IMR-90 (cell line): ENCODE measurements at regions not wholly inside any gene's neighbourhood (a gene's known extent, or its start where the extent isn't known, plus 50 kb on each side); places are given as distances from the start of the nearest gene placed in this dataset.

Source experiments
- ATAC-seq: fragments of 200-7000 bp; cut with Tn5 transposase; 2 replicates; pipeline ENCODE4 v1.9.1; 2020; ENCODE audit warnings: low read depth, mild to moderate bottlenecking, moderate library complexity
- BruUV-seq: library from RNA; stranded (reverse); fragments of 400-500 nt; replicated peaks from 2 replicates; lab custom pipeline; 2021; lab: Mats Ljungman, UMichigan
- CTCF ChIA-PET: fragments of 300-600 bp; formaldehyde crosslinking; extraction: SDS; loops from one replicate; lab custom pipeline; 2021; ENCODE audit warnings: antibody characterized with exemption; lab: Yijun Ruan, JAX
- POLR2A ChIA-PET: fragments of 300-600 bp; sonication (Branson Sonifier 250); formaldehyde crosslinking; loops from one replicate; lab custom pipeline; 2022; ENCODE audit warnings: antibody characterized with exemption; ENCODE audit not compliant: unreplicated experiment; lab: Charles Lee
- DNase-seq: peaks from one replicate; pipeline ENCODE4 v3.0.0; 2013
- H2AFZ ChIP-seq: replicated peaks from 2 replicates; pipeline ENCODE3; 2013; ENCODE audit warnings: low read length, mild to moderate bottlenecking; ENCODE audit not compliant: poor library complexity
- H2AK5ac ChIP-seq: 2 replicates; pipeline ENCODE4 v1.6.1; 2013; ENCODE audit warnings: low read depth, low read length, inconsistent platforms
- H2AK9ac ChIP-seq: replicated peaks from 2 replicates; pipeline ENCODE3; 2013; ENCODE audit warnings: mild to moderate bottlenecking, low read depth, low read length, moderate library complexity; ENCODE audit not compliant: poor library complexity
- H2BK120ac ChIP-seq: 2 replicates; pipeline ENCODE4 v1.6.1; 2013; ENCODE audit warnings: low read depth, low read length, inconsistent platforms
- H2BK15ac ChIP-seq: 3 replicates; pipeline ENCODE4 v1.6.1; 2013; ENCODE audit warnings: low read depth, low read length, inconsistent platforms
- H2BK20ac ChIP-seq: 2 replicates; pipeline ENCODE4 v1.6.1; 2013; ENCODE audit warnings: low read depth, mild to moderate bottlenecking, inconsistent platforms, low read length, moderate library complexity
- H2BK5ac ChIP-seq: 2 replicates; pipeline ENCODE4 v1.6.1; 2013; ENCODE audit warnings: mild to moderate bottlenecking, low read depth, low read length, inconsistent platforms; ENCODE audit not compliant: poor library complexity, severe bottlenecking
- H3K14ac ChIP-seq: replicated peaks from 2 replicates; pipeline ENCODE4 v1.6.1; 2013; ENCODE audit warnings: low read depth, low read length, inconsistent platforms
- H3K18ac ChIP-seq: 2 replicates; pipeline ENCODE4 v1.6.1; 2013; ENCODE audit warnings: low read depth, low read length, control low read depth
- H3K23ac ChIP-seq: 2 replicates; pipeline ENCODE4 v1.6.1; 2013; ENCODE audit warnings: low read depth, low read length, inconsistent platforms
- H3K27ac ChIP-seq: 2 replicates; pipeline ENCODE4 v1.5.1; 2013; ENCODE audit warnings: mild to moderate bottlenecking, control low read depth, low read length; ENCODE audit not compliant: insufficient read depth
- H3K27me3 ChIP-seq: 2 replicates; pipeline ENCODE4 v1.6.1; 2013; ENCODE audit warnings: low read length; ENCODE audit not compliant: control insufficient read depth, insufficient read depth
- H3K36me3 ChIP-seq: 2 replicates; pipeline ENCODE4 v1.6.1; 2013; ENCODE audit warnings: low read length, mixed read lengths; ENCODE audit not compliant: control insufficient read depth, insufficient read depth
- H3K4ac ChIP-seq: 2 replicates; pipeline ENCODE4 v1.6.1; 2013; ENCODE audit warnings: low read depth, low read length, inconsistent platforms
- H3K4me1 ChIP-seq: 2 replicates; pipeline ENCODE4 v1.6.1; 2013; ENCODE audit warnings: low read length, mixed read lengths; ENCODE audit not compliant: control insufficient read depth, insufficient read depth
- H3K4me2 ChIP-seq: 2 replicates; pipeline ENCODE4 v1.6.1; 2013; ENCODE audit warnings: low read depth, mild to moderate bottlenecking, control low read depth, low read length, moderate library complexity
- H3K4me3 ChIP-seq: 2 replicates; pipeline ENCODE4 v1.5.1; 2013; ENCODE audit warnings: low read depth, mild to moderate bottlenecking, control low read depth, low read length, moderate library complexity; ENCODE audit not compliant: insufficient read depth
- H3K56ac ChIP-seq: 2 replicates; pipeline ENCODE4 v1.6.1; 2013; ENCODE audit warnings: low read length, inconsistent platforms; ENCODE audit not compliant: insufficient read depth; ENCODE audit errors: extremely low read depth
- H3K79me1 ChIP-seq, 2 experiments: 2 replicates each; pipeline ENCODE4 v1.6.1; 2013; ENCODE audit warnings: low read length in 2 of 2, inconsistent platforms in 1 of 2, low read depth in 1 of 2
- H3K9ac ChIP-seq: 2 replicates; pipeline ENCODE4 v1.6.1; 2013; ENCODE audit warnings: low read depth, low read length, control low read depth
- H3K9me1 ChIP-seq: 2 replicates; pipeline ENCODE4 v1.6.1; 2013; ENCODE audit warnings: low read length, inconsistent platforms; ENCODE audit not compliant: insufficient read depth
- H3K9me3 ChIP-seq: 2 replicates; pipeline ENCODE4 v1.6.1; 2013; ENCODE audit warnings: low read length; ENCODE audit not compliant: control insufficient read depth, insufficient read depth
- H4K20me1 ChIP-seq: 2 replicates; pipeline ENCODE4 v1.6.1; 2013; ENCODE audit warnings: low read length, inconsistent platforms; ENCODE audit not compliant: insufficient read depth
- H4K5ac ChIP-seq: 2 replicates; pipeline ENCODE4 v1.6.1; 2013; ENCODE audit warnings: mild to moderate bottlenecking, low read depth, low read length, control low read depth
- H4K8ac ChIP-seq, 2 experiments: 2 replicates each; pipeline ENCODE4 v1.6.1; 2013; ENCODE audit warnings: low read depth in 2 of 2, low read length in 2 of 2, control low read depth in 1 of 2, inconsistent platforms in 1 of 2
- H4K91ac ChIP-seq: 2 replicates; pipeline ENCODE4 v1.6.1; 2013; ENCODE audit warnings: low read depth, low read length, inconsistent platforms; ENCODE audit not compliant: insufficient read depth
- BHLHE40 ChIP-seq: fragments of 150-350 bp; IDR thresholded peaks from 2 replicates; pipeline ENCODE4 v1.6.1; 2016; ENCODE audit warnings: mild to moderate bottlenecking, low read depth, low read length
- CEBPB ChIP-seq: IDR thresholded peaks from 2 replicates; pipeline ENCODE4 v1.6.1; 2012; ENCODE audit warnings: low read depth, low read length, improper control_type of control experiment
- CHD1 ChIP-seq: IDR thresholded peaks from 2 replicates; pipeline ENCODE4 v1.6.1; 2012; ENCODE audit warnings: low read depth, low read length, improper control_type of control experiment
- FOS ChIP-seq: fragments of 150-350 bp; IDR thresholded peaks from 2 replicates; pipeline ENCODE4 v1.6.1; 2016; ENCODE audit warnings: low read depth, low read length
- MAFK ChIP-seq: IDR thresholded peaks from 2 replicates; pipeline ENCODE4 v1.6.1; 2012; ENCODE audit warnings: low read depth, low read length, improper control_type of control experiment
- MAZ ChIP-seq: IDR thresholded peaks from 2 replicates; pipeline ENCODE4 v1.6.1; 2012; ENCODE audit warnings: low read depth, mild to moderate bottlenecking, low read length, improper control_type of control experiment, moderate library complexity, borderline replicate concordance
- MXI1 ChIP-seq: IDR thresholded peaks from 2 replicates; pipeline ENCODE4 v1.6.1; 2012; ENCODE audit warnings: low read depth, mild to moderate bottlenecking, low read length, moderate library complexity, borderline replicate concordance
- NFE2L2 ChIP-seq: fragments of 150-350 bp; IDR thresholded peaks from 2 replicates; pipeline ENCODE4 v1.6.1; 2016; ENCODE audit warnings: low read depth, mild to moderate bottlenecking, low read length
- POLR2A ChIP-seq: IDR thresholded peaks from 2 replicates; pipeline ENCODE4 v1.6.1; 2012; ENCODE audit warnings: mild to moderate bottlenecking, low read depth, low read length
- RAD21 ChIP-seq: IDR thresholded peaks from 2 replicates; pipeline ENCODE4 v1.6.1; 2012; ENCODE audit warnings: low read length, improper control_type of control experiment
- RCOR1 ChIP-seq: IDR thresholded peaks from 2 replicates; pipeline ENCODE4 v1.6.1; 2012; ENCODE audit warnings: mild to moderate bottlenecking, low read length, improper control_type of control experiment; ENCODE audit not compliant: insufficient replicate concordance
- RFX5 ChIP-seq: IDR thresholded peaks from 2 replicates; pipeline ENCODE4 v1.8.0; 2012; ENCODE audit warnings: low read depth, mild to moderate bottlenecking, low read length, moderate library complexity
- SMC3 ChIP-seq: fragments of 150-350 bp; IDR thresholded peaks from 2 replicates; pipeline ENCODE4 v1.6.1; 2016; ENCODE audit warnings: low read depth, mild to moderate bottlenecking, antibody characterized with exemption, low read length, moderate library complexity
- USF2 ChIP-seq: fragments of 150-350 bp; IDR thresholded peaks from 2 replicates; pipeline ENCODE4 v1.6.1; 2017; ENCODE audit warnings: mild to moderate bottlenecking, antibody characterized with exemption, low read length, low read depth
- WGBS, 2 experiments: methylation state at CpG; one replicate each; pipeline versions ENCODE4 v1.1.5 to v1.1.7; 2013; ENCODE audit warnings: missing lambda C conversion rate in 2 of 2; ENCODE audit not compliant: insufficient read length in 1 of 2; ENCODE audit errors: extremely low coverage in 2 of 2; 5-methylcytosine and 5-hydroxymethylcytosine counted together
- dilution Hi-C: fragments of 300-500 bp; cut with HindIII; formaldehyde crosslinking; loops from one replicate; pipeline ENCODE4 v1.14.3; 2018; ENCODE audit warnings: low sequenced_read_pairs; ENCODE audit not compliant: unreplicated experiment
- in situ Hi-C: fragments of 300-500 bp; cut with MboI; formaldehyde crosslinking; loops from 3 replicates; pipeline ENCODE4 v1.14.3; 2019; ENCODE audit warnings: low sequenced_read_pairs, inconsistent platforms, mixed read lengths
- intact Hi-C: fragments of 100-400 bp; cut with micrococcal nuclease; formaldehyde crosslinking; loops from 2 replicates; pipeline ENCODE4 v1.10.0; 2022
- TF ChIP-seq, protein P1 (sequence below): conservative IDR thresholded peaks from 2 replicates; pipeline ENCODE4 v1.5.1; 2012; ENCODE audit warnings: mild to moderate bottlenecking, low read depth, low read length, improper control_type of control experiment
- TF ChIP-seq, protein P2 (sequence below): fragments of 150-350 bp; IDR thresholded peaks from 2 replicates; pipeline ENCODE4 v1.6.1; 2016; ENCODE audit warnings: low read depth, mild to moderate bottlenecking, low read length, moderate library complexity, borderline replicate concordance

DNA sequence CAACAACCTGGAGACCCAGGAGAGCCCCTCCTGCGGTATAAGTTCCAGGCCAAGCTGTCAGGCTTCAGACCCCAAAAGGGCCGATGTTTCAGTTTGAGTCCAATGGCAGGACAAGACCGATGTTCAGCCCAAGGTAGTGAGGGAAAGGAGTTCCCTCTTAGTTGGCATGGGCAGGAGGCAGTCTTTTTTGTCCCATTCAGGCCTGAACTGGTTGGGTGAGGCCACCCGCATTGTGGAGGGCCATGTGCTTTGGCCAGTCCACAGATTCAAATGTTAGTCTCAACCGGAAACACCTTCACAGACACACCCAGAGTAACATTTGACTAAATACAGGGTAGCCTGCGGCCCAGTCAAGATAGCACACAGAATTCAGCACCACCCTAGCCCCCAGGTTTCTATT is 89.6 kb upstream of the ANKRD10 start:
- ChIA-PET CTCF (no interaction called here), POLR2A (no interaction called here)
- Histone ChIP-seq H4K5ac (no peak overlapping the region), H3K9ac (no peak overlapping the region), H3K9me3 (no peaks in the 10 kb centered on the region), H3K56ac (no peak overlapping the region), H4K91ac (peak overlapping the region; percentile 8; the same call in 1 of the 2 replicates), H3K4me3 (no peak overlapping the region), H3K4me2 (no peak overlapping the region), H3K79me1 (no peaks in the 10 kb centered on the region), H2AK5ac (peak overlapping the region; percentile 52; the same call in 1 of the 2 replicates), H2BK120ac (peak overlapping the region; percentile 68; the same call in 1 of the 2 replicates), H2BK5ac (no peak overlapping the region), H3K4me1 (peaks cover 10% of the 10 kb centered on the region), H3K27me3 (peaks cover 2% of the 10 kb centered on the region; the same call in 1 of the 2 replicates), H2AK9ac (peak overlapping the region; percentile 29), H3K4ac (0 out of 2 replicates have a peak overlapping the region, but pooled peaks have one; percentile 25), H2BK15ac (peak overlapping the region; percentile 70; the same call in 1 of the 3 replicates), H2AFZ (no peak overlapping the region), H3K23ac (no peak overlapping the region), H2BK20ac (peak overlapping the region; percentile 74; the same call in 1 of the 2 replicates), H3K18ac (no peak overlapping the region), H3K36me3 (no peaks in the 10 kb centered on the region), H3K27ac (no peak overlapping the region), H4K20me1 (no peaks in the 10 kb centered on the region), H3K14ac (no peak overlapping the region), H4K8ac (no peak overlapping the region), H3K9me1 (peaks cover 12% of the 10 kb centered on the region)
- in situ Hi-C loops (no loop called here), intact Hi-C loops (no loop called here), dilution Hi-C loops (no loop called here)
- ATAC-seq (no peak), DNase-seq (no peak)
- TF ChIP-seq POLR2A: no peak
- no peak for TF ChIP-seq FOS
- TF ChIP-seq MXI1: no peak
- TF ChIP-seq MAFK: no peak
- no peak for TF ChIP-seq RFX5
- no peak for TF ChIP-seq SMC3
- TF ChIP-seq, protein P1, sequence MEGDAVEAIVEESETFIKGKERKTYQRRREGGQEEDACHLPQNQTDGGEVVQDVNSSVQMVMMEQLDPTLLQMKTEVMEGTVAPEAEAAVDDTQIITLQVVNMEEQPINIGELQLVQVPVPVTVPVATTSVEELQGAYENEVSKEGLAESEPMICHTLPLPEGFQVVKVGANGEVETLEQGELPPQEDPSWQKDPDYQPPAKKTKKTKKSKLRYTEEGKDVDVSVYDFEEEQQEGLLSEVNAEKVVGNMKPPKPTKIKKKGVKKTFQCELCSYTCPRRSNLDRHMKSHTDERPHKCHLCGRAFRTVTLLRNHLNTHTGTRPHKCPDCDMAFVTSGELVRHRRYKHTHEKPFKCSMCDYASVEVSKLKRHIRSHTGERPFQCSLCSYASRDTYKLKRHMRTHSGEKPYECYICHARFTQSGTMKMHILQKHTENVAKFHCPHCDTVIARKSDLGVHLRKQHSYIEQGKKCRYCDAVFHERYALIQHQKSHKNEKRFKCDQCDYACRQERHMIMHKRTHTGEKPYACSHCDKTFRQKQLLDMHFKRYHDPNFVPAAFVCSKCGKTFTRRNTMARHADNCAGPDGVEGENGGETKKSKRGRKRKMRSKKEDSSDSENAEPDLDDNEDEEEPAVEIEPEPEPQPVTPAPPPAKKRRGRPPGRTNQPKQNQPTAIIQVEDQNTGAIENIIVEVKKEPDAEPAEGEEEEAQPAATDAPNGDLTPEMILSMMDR: no peak
- TF ChIP-seq RAD21: no peak
- no peak for TF ChIP-seq USF2
- no peak for TF ChIP-seq CHD1
- no peak for TF ChIP-seq CEBPB
- no peak for TF ChIP-seq MAZ
- TF ChIP-seq, protein P2, sequence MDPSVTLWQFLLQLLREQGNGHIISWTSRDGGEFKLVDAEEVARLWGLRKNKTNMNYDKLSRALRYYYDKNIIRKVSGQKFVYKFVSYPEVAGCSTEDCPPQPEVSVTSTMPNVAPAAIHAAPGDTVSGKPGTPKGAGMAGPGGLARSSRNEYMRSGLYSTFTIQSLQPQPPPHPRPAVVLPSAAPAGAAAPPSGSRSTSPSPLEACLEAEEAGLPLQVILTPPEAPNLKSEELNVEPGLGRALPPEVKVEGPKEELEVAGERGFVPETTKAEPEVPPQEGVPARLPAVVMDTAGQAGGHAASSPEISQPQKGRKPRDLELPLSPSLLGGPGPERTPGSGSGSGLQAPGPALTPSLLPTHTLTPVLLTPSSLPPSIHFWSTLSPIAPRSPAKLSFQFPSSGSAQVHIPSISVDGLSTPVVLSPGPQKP: no peak
- no peak for TF ChIP-seq RCOR1
- no peak for TF ChIP-seq BHLHE40
- TF ChIP-seq NFE2L2: no peak
- 100% methylated on average over 1 of the region's 6 CpGs; no CpG with 5 or more reads in 1 of the 2 experiments for WGBS, 2 experiments
- no TSS peak for BruUV-seq
